H9 (cell line): ENCODE measurements at regions not wholly inside any gene's neighbourhood (a gene's known extent, or its start where the extent isn't known, plus 50 kb on each side); places are given as distances from the start of the nearest gene placed in this dataset.

Experiments used
- DNase-seq: peaks from one replicate; pipeline ENCODE4 v3.0.0-alpha.2; 2017
- H2AFZ ChIP-seq: one replicate; pipeline ENCODE4 v1.6.1; 2013; ENCODE audit warnings: mild to moderate bottlenecking, low read length, control low read depth, moderate library complexity
- H2AK5ac ChIP-seq: 2 replicates; pipeline ENCODE4 v1.6.1; 2013; ENCODE audit warnings: low read length, control low read depth, mixed read lengths; ENCODE audit not compliant: insufficient read length
- H2BK120ac ChIP-seq: one replicate; pipeline ENCODE4 v1.6.1; 2013; ENCODE audit warnings: low read depth, mild to moderate bottlenecking, low read length, control low read depth, inconsistent platforms; ENCODE audit not compliant: poor library complexity, severe bottlenecking
- H2BK12ac ChIP-seq: 2 replicates; pipeline ENCODE4 v1.6.1; 2013; ENCODE audit warnings: low read length, control low read depth, mixed read lengths, low read depth; ENCODE audit not compliant: insufficient read length
- H2BK15ac ChIP-seq: 2 replicates; pipeline ENCODE4 v1.6.1; 2013; ENCODE audit warnings: low read depth, low read length, control low read depth
- H2BK20ac ChIP-seq: one replicate; pipeline ENCODE4 v1.6.1; 2013; ENCODE audit warnings: low read depth, mild to moderate bottlenecking, low read length, control low read depth, inconsistent platforms; ENCODE audit not compliant: poor library complexity, severe bottlenecking
- H2BK5ac ChIP-seq: 2 replicates; pipeline ENCODE4 v1.6.1; 2013; ENCODE audit warnings: low read length, control low read depth, mixed read lengths; ENCODE audit not compliant: insufficient read length
- H3K14ac ChIP-seq: 2 replicates; pipeline ENCODE4 v1.6.1; 2013; ENCODE audit warnings: low read length, control low read depth; ENCODE audit not compliant: insufficient read depth
- H3K18ac ChIP-seq: 2 replicates; pipeline ENCODE4 v1.6.1; 2013; ENCODE audit warnings: low read depth, mild to moderate bottlenecking, mixed read lengths, low read length, control low read depth; ENCODE audit not compliant: insufficient read length
- H3K23ac ChIP-seq: 2 replicates; pipeline ENCODE4 v1.6.1; 2013; ENCODE audit warnings: low read length, control low read depth, mixed read lengths, low read depth; ENCODE audit not compliant: insufficient read length
- H3K23me2 ChIP-seq: 2 replicates; pipeline ENCODE4 v1.6.1; 2013; ENCODE audit warnings: low read depth, mild to moderate bottlenecking, mixed read lengths, low read length, control low read depth; ENCODE audit not compliant: insufficient read length, poor library complexity, severe bottlenecking
- H3K27ac ChIP-seq: 2 replicates; pipeline ENCODE4 v1.5.1; 2013; ENCODE audit warnings: low read length, control low read depth, mixed read lengths, low read depth; ENCODE audit not compliant: insufficient read length
- H3K27me3 ChIP-seq: 2 replicates; pipeline ENCODE4 v1.6.1; 2013; ENCODE audit warnings: low read length, control low read depth, inconsistent platforms; ENCODE audit not compliant: insufficient read depth
- H3K4ac ChIP-seq: 2 replicates; pipeline ENCODE4 v1.6.1; 2013; ENCODE audit warnings: low read depth, mild to moderate bottlenecking, control low read depth, inconsistent platforms, low read length, moderate library complexity
- H3K4me1 ChIP-seq: 2 replicates; pipeline ENCODE4 v1.6.1; 2013; ENCODE audit warnings: low read length, control low read depth, inconsistent platforms; ENCODE audit not compliant: insufficient read depth
- H3K4me2 ChIP-seq: 2 replicates; pipeline ENCODE4 v1.6.1; 2013; ENCODE audit warnings: low read length, control low read depth, mixed read lengths; ENCODE audit not compliant: insufficient read length, insufficient read depth
- H3K56ac ChIP-seq: 2 replicates; pipeline ENCODE4 v1.6.1; 2013; ENCODE audit warnings: low read depth, mild to moderate bottlenecking, mixed read lengths, low read length, control low read depth; ENCODE audit not compliant: insufficient read length
- H3K79me1 ChIP-seq: 2 replicates; pipeline ENCODE4 v1.6.1; 2013; ENCODE audit warnings: low read depth, mild to moderate bottlenecking, moderate library complexity, low read length, control low read depth, inconsistent platforms; ENCODE audit not compliant: insufficient read depth, poor library complexity, severe bottlenecking
- H3K79me2 ChIP-seq: 2 replicates; pipeline ENCODE4 v1.6.1; 2013; ENCODE audit warnings: low read length, control low read depth, inconsistent platforms; ENCODE audit not compliant: insufficient read depth
- H3K9ac ChIP-seq: 2 replicates; pipeline ENCODE4 v1.6.1; 2013; ENCODE audit warnings: low read length, control low read depth, mixed read lengths; ENCODE audit not compliant: insufficient read length; ENCODE audit errors: extremely low read depth
- H3K9me3 ChIP-seq: one replicate; pipeline ENCODE4 v1.6.1; 2013; ENCODE audit warnings: low read depth, low read length, inconsistent platforms; ENCODE audit not compliant: control insufficient read depth
- H3T11ph ChIP-seq: one replicate; pipeline ENCODE4 v1.6.1; 2013; ENCODE audit warnings: mild to moderate bottlenecking, low read length, control low read depth, inconsistent platforms
- H4K20me1 ChIP-seq: one replicate; pipeline ENCODE4 v1.6.1; 2013; ENCODE audit not compliant: control insufficient read depth, insufficient read length, insufficient read depth
- H4K5ac ChIP-seq: 2 replicates; pipeline ENCODE4 v1.6.1; 2013; ENCODE audit warnings: low read depth, mild to moderate bottlenecking, mixed read lengths, low read length, control low read depth; ENCODE audit not compliant: insufficient read length
- H4K8ac ChIP-seq: replicated peaks from 2 replicates; pipeline ENCODE4 v1.6.1; 2013; ENCODE audit warnings: low read length, control low read depth, mixed read lengths, low read depth; ENCODE audit not compliant: insufficient read length
- H4K91ac ChIP-seq: 2 replicates; pipeline ENCODE4 v1.6.1; 2013; ENCODE audit warnings: low read depth, mild to moderate bottlenecking, moderate library complexity, mixed read lengths, low read length, control low read depth; ENCODE audit not compliant: insufficient read length
- H3K27ac Mint-ChIP-seq, 3 experiments: 2 replicates in 2 of 3; 3 replicates in 1 of 3; pipeline ENCODE4 v1.8.0; 2020 to 2021; ENCODE audit warnings: mixed read lengths in 3 of 3, mild to moderate bottlenecking in 1 of 3, moderate library complexity in 1 of 3
- H3K27me3 Mint-ChIP-seq: 2 replicates; pipeline ENCODE4 v1.8.0; 2021; ENCODE audit warnings: low read depth, mild to moderate bottlenecking, moderate library complexity, mixed read lengths
- H3K36me3 Mint-ChIP-seq, 3 experiments: 2 replicates in 2 of 3; 3 replicates in 1 of 3; pipeline ENCODE4 v1.8.0; 2020 to 2021; ENCODE audit warnings: low read depth in 3 of 3, mixed read lengths in 3 of 3; ENCODE audit not compliant: insufficient read depth in 1 of 3
- H3K4me1 Mint-ChIP-seq, 2 experiments: 2 replicates each; pipeline ENCODE4 v1.8.0; 2020; ENCODE audit warnings: mixed read lengths in 2 of 2
- H3K4me3 Mint-ChIP-seq, 2 experiments: 2 replicates in 1 of 2; 3 replicates in 1 of 2; pipeline ENCODE4 v1.8.0; 2020 to 2021; ENCODE audit warnings: mild to moderate bottlenecking in 2 of 2, mixed read lengths in 2 of 2, moderate library complexity in 1 of 2
- H3K9me3 Mint-ChIP-seq, 2 experiments: 2 replicates in 1 of 2; 3 replicates in 1 of 2; pipeline ENCODE4 v1.8.0; 2020; ENCODE audit warnings: mild to moderate bottlenecking in 2 of 2, mixed read lengths in 2 of 2, moderate library complexity in 1 of 2
- WGBS: extraction: QIAGEN DNeasy Blood & Tissue Kit; methylation state at CpG from one replicate; pipeline ENCODE4 v1.1.7; 2013; ENCODE audit warnings: missing lambda C conversion rate, low lambda C conversion rate, mixed read lengths; ENCODE audit not compliant: insufficient read length; ENCODE audit errors: extremely low coverage; 5-methylcytosine and 5-hydroxymethylcytosine counted together
- TF ChIP-seq, protein P1 (sequence below): fragments of 200-600 bp; sonication (generic); conservative IDR thresholded peaks from 3 replicates; pipeline ENCODE4 v1.8.0; 2021; ENCODE audit warnings: antibody characterized with exemption, mild to moderate bottlenecking

DNA sequence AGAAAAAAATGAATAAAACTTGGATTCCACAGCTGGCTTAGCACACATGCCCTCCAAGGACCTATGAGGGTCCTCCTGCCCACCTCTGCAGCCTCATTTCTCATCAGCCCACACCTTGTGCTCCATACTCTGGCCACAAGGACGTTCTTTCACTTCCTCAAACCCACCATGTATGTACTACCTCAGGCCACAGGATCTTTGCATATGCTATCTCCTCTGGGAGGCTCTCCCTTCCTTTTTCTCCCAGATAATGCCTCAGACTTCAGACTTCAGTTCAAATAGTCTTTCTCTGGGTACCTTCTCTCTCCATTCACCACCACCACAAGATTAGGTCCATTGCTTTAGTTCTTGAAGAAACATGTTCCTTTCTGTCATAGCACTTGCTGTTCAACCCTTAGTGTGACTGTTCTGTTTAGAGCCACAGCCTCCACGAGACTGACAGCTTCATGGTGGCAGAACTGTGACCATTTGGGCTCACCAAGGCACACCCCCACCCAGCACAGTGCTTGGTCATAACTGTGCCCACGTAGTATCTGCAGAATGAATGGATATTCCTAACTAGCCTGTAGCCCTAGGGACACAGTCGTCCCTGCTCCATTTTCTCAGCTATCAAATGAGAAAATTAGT is 146.7 kb upstream of the LRFN2 start:
- Mint-ChIP-seq H3K9me3 (no peaks in the 10 kb centered on the region), H3K36me3 (no peaks in the 10 kb centered on the region), H3K4me1 (peaks cover 22 to 23% of the 10 kb centered on the region in 2 experiments), H3K27ac (no peak overlapping the region), H3K27me3 (peaks cover 4% of the 10 kb centered on the region; the same call in 1 of the 2 replicates), H3K4me3 (no peak overlapping the region)
- Histone ChIP-seq H4K5ac (no peak overlapping the region), H3K14ac (no peak overlapping the region), H3K79me1 (no peaks in the 10 kb centered on the region), H2BK12ac (no peak overlapping the region), H4K20me1 (no peaks in the 10 kb centered on the region), H4K8ac (no peak overlapping the region), H3K27ac (no peak overlapping the region), H3K9ac (no peak overlapping the region), H3K27me3 (no peaks in the 10 kb centered on the region), H3K4ac (no peak overlapping the region), H3K18ac (no peak overlapping the region), H3K23me2 (no peaks in the 10 kb centered on the region), H2BK5ac (no peak overlapping the region), H3K79me2 (no peaks in the 10 kb centered on the region), H2AK5ac (no peak overlapping the region), H3K56ac (no peak overlapping the region), H3T11ph (no peak overlapping the region), H2BK120ac (no peak overlapping the region), H3K9me3 (no peaks in the 10 kb centered on the region), H2BK15ac (no peak overlapping the region), H2AFZ (no peak overlapping the region), H3K23ac (no peak overlapping the region), H3K4me1 (peaks cover 6% of the 10 kb centered on the region; the same call in 1 of the 2 replicates), H2BK20ac (no peak overlapping the region), H4K91ac (no peak overlapping the region), H3K4me2 (no peak overlapping the region)
- no CpG with 5 or more reads among the region's 4 CpGs for WGBS
- TF ChIP-seq, protein P1, sequence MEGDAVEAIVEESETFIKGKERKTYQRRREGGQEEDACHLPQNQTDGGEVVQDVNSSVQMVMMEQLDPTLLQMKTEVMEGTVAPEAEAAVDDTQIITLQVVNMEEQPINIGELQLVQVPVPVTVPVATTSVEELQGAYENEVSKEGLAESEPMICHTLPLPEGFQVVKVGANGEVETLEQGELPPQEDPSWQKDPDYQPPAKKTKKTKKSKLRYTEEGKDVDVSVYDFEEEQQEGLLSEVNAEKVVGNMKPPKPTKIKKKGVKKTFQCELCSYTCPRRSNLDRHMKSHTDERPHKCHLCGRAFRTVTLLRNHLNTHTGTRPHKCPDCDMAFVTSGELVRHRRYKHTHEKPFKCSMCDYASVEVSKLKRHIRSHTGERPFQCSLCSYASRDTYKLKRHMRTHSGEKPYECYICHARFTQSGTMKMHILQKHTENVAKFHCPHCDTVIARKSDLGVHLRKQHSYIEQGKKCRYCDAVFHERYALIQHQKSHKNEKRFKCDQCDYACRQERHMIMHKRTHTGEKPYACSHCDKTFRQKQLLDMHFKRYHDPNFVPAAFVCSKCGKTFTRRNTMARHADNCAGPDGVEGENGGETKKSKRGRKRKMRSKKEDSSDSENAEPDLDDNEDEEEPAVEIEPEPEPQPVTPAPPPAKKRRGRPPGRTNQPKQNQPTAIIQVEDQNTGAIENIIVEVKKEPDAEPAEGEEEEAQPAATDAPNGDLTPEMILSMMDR = no peak
- DNase-seq = no peak
